Fibroblast of pulmonary artery (primary cell): ENCODE measurements at regions not wholly inside any gene's neighbourhood (a gene's known extent, or its start where the extent isn't known, plus 50 kb on each side); places are given as distances from the start of the nearest gene placed in this dataset.
"Not testable (repeated sequence)": the region's sequence is repeated elsewhere in the genome, so short reads cannot be mapped to it uniquely, and the experiment has no call there.

ENCODE experiments used
- DNase-seq: peaks from one replicate; pipeline ENCODE4 v3.0.0-alpha.2; 2010; ENCODE audit warnings: low read depth
- H3K4me3 ChIP-seq: replicated peaks from 2 replicates; pipeline ENCODE4 v1.5.1; 2011; ENCODE audit warnings: low read depth, mild to moderate bottlenecking, control low read depth, low read length, moderate library complexity
- CTCF ChIP-seq: IDR thresholded peaks from 2 replicates; pipeline ENCODE4 v1.5.1; 2011; ENCODE audit warnings: mild to moderate bottlenecking, control low read depth, low read length, inconsistent platforms; ENCODE audit errors: missing control alignments

GRCh38 chr19:5244351-5244750 lies 96.3 kb downstream of the PTPRS start:
- no peak for DNase-seq
- no peak for TF ChIP-seq CTCF
- no peak overlapping the region for H3K4me3 ChIP-seq

GRCh38 chr19:5243878-5244277 lies 96.7 kb downstream of the PTPRS start:
- TF ChIP-seq CTCF, result no peak
- DNase-seq, result no peak
- H3K4me3 ChIP-seq, result no peak overlapping the region

- not testable (repeated sequence) for H3K4me3 ChIP-seq, DNase-seq
These were observed 98.7 kb downstream of the PTPRS start for GRCh38 chr19:5241896-5242295.

- TF ChIP-seq CTCF, result no peak
- DNase-seq, result no peak
- H3K4me3 ChIP-seq, result no peak overlapping the region
These were observed 100.6 kb downstream of the PTPRS start for GRCh38 chr19:5240011-5240410.

GRCh38 chr19:5238700-5239099 lies 101.9 kb downstream of the PTPRS start:
- TF ChIP-seq CTCF, result no peak
- no peak for DNase-seq
- no peak overlapping the region for H3K4me3 ChIP-seq

- DNase-seq, result no peak
- H3K4me3 ChIP-seq, result no peak overlapping the region
- no peak for TF ChIP-seq CTCF
These were observed 102.6 kb downstream of the PTPRS start for GRCh38 chr19:5237939-5238480.

GRCh38 chr19:5237190-5237780 lies 103.3 kb downstream of the PTPRS start:
- no peak overlapping the region for H3K4me3 ChIP-seq
- no peak for TF ChIP-seq CTCF
- DNase-seq, result no peak
